HCT116 (cell line): ENCODE measurements at regions not wholly inside any gene's neighbourhood (a gene's known extent, or its start where the extent isn't known, plus 50 kb on each side); places are given as distances from the start of the nearest gene placed in this dataset.

ENCODE experiments used
- CTCF ChIP-seq, 3 experiments: fragments of 200-600 bp in 1 of 3; sonication (generic) in 1 of 3; IDR thresholded peaks in 2 of 3; conservative IDR thresholded peaks in 1 of 3; 2 replicates each; pipeline ENCODE4 v1.5.1; 2012 to 2017; ENCODE audit warnings: low read depth in 2 of 3, low read length in 2 of 3, antibody characterized with exemption in 1 of 3, borderline replicate concordance in 1 of 3, control low read depth in 1 of 3, mild to moderate bottlenecking in 1 of 3, mixed read lengths in 1 of 3, mixed run types in 1 of 3, moderate library complexity in 1 of 3; ENCODE audit not compliant: insufficient read depth in 1 of 3
- SRF ChIP-seq: IDR thresholded peaks from 2 replicates; pipeline ENCODE4 v1.6.1; 2012; ENCODE audit warnings: low read depth

- TF ChIP-seq CTCF (IDR thresholded peaks at IDR 0.05 in 2 of 3, conservative IDR thresholded peaks at IDR 0.05 in 1 of 3; ENCODE audit: borderline replicate concordance in 1 of 3, insufficient read depth in 1 of 3, low read depth in 2 of 3, low read length in 2 of 3) (no peak), SRF (no peak)
Observed at GRCh38 chr1:68745451-68745850, 248.6 kb upstream of the DEPDC1 start.
